OCI-LY3 (cell line): ENCODE measurements at regions not wholly inside any gene's neighbourhood (a gene's known extent, or its start where the extent isn't known, plus 50 kb on each side); places are given as distances from the start of the nearest gene placed in this dataset.

Experiments used
- CTCF ChIP-seq: fragments of 200-600, 300-600 bp; sonication (generic); IDR thresholded peaks from 2 replicates; pipeline ENCODE4 v1.5.1; 2014; ENCODE audit warnings: antibody characterized with exemption, low read length, low read depth
- EZH2phosphoT487 ChIP-seq: fragments of 200-600 bp; shearing (Covaris generic); IDR thresholded peaks from 2 replicates; pipeline ENCODE4 v1.6.1; 2018; ENCODE audit warnings: antibody characterized with exemption, mixed run types, low read depth

- TF ChIP-seq CTCF, result no peak
- no peak for TF ChIP-seq EZH2phosphoT487
These were observed 306.3 kb downstream of the FZD1 start for GRCh38 chr7:91570560-91570959.
